ENCODE measurements at regions not wholly inside any gene's neighbourhood (a gene's known extent, or its start where the extent isn't known, plus 50 kb on each side); places are given as distances from the start of the nearest gene placed in this dataset.

DNA sequence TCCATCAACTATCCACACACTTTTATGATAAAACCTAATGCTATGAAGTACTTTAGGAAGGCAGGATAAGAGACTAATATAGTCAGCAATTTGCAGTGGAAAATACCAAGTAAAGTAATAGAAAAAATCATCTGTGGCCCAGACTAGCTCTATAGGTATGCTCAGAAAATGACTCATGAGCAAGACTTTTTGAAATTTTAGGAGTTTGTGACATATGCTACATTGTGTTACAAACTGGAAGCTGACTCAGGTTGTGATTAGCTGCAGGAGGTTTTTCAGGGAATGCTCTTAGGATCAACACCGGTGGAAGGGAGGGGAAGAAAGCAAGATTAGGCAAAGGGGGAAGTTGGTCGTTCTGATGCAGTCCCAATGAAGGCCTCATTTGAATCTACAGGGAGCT lies 56.1 kb downstream of the FEZF1 start:
- TF ChIP-seq, protein P1, sequence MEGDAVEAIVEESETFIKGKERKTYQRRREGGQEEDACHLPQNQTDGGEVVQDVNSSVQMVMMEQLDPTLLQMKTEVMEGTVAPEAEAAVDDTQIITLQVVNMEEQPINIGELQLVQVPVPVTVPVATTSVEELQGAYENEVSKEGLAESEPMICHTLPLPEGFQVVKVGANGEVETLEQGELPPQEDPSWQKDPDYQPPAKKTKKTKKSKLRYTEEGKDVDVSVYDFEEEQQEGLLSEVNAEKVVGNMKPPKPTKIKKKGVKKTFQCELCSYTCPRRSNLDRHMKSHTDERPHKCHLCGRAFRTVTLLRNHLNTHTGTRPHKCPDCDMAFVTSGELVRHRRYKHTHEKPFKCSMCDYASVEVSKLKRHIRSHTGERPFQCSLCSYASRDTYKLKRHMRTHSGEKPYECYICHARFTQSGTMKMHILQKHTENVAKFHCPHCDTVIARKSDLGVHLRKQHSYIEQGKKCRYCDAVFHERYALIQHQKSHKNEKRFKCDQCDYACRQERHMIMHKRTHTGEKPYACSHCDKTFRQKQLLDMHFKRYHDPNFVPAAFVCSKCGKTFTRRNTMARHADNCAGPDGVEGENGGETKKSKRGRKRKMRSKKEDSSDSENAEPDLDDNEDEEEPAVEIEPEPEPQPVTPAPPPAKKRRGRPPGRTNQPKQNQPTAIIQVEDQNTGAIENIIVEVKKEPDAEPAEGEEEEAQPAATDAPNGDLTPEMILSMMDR (IDR thresholded peaks at IDR 0.05): no peak
- no peak for TF ChIP-seq POLR2A (IDR thresholded peaks at IDR 0.05)

Measured in right lobe of liver (tissue), 4 donors.